ENCODE measurements at regions not wholly inside any gene's neighbourhood (a gene's known extent, or its start where the extent isn't known, plus 50 kb on each side); places are given as distances from the start of the nearest gene placed in this dataset.

DNA sequence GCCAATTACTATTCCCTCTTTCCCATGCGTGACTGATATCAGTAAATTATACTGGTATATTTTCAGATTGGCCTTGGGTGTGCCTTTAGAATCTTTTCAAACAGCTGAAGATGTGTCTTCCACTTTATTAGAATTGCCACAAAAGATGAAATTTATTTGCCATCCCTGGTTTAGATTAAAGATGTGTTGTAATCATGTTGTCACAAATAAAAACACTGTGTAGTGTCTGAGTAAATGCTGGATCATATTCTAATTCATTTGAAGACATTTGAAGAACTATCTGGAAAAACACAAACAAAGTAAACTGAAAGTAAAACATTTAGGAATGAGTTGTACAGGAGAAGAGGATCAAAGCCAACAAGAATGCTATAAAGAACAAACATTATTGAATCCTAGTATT is 339.7 kb upstream of the COL8A1 start:
- TF ChIP-seq, protein P1, sequence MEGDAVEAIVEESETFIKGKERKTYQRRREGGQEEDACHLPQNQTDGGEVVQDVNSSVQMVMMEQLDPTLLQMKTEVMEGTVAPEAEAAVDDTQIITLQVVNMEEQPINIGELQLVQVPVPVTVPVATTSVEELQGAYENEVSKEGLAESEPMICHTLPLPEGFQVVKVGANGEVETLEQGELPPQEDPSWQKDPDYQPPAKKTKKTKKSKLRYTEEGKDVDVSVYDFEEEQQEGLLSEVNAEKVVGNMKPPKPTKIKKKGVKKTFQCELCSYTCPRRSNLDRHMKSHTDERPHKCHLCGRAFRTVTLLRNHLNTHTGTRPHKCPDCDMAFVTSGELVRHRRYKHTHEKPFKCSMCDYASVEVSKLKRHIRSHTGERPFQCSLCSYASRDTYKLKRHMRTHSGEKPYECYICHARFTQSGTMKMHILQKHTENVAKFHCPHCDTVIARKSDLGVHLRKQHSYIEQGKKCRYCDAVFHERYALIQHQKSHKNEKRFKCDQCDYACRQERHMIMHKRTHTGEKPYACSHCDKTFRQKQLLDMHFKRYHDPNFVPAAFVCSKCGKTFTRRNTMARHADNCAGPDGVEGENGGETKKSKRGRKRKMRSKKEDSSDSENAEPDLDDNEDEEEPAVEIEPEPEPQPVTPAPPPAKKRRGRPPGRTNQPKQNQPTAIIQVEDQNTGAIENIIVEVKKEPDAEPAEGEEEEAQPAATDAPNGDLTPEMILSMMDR (IDR thresholded peaks at IDR 0.05): no peak
- no peak for TF ChIP-seq POLR2A (IDR thresholded peaks at IDR 0.05)

Measured in uterus (tissue), 2 donors.